ENCODE measurements at regions not wholly inside any gene's neighbourhood (a gene's known extent, or its start where the extent isn't known, plus 50 kb on each side); places are given as distances from the start of the nearest gene placed in this dataset.

- peak; percentile 83 for TF ChIP-seq EP300 (IDR thresholded peaks at IDR 0.05; ENCODE audit: borderline replicate concordance)
- TF ChIP-seq, protein P1, sequence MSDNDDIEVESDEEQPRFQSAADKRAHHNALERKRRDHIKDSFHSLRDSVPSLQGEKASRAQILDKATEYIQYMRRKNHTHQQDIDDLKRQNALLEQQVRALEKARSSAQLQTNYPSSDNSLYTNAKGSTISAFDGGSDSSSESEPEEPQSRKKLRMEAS (IDR thresholded peaks at IDR 0.05), result peak; percentile 35; the same call in 1 of the 2 replicates
- TF ChIP-seq YY1 (IDR thresholded peaks at IDR 0.05; ENCODE audit: low read depth), result peak; percentile 61; the same call in 1 of the 2 replicates
- no peak for TF ChIP-seq ZBTB7A (IDR thresholded peaks at IDR 0.05; ENCODE audit: low read depth)
- no peak for TF ChIP-seq EGR1 (IDR thresholded peaks at IDR 0.05)
- peak; percentile 86 for TF ChIP-seq CEBPB (IDR thresholded peaks at IDR 0.05)
- TF ChIP-seq RAD21 (IDR thresholded peaks at IDR 0.05; ENCODE audit: low read depth), result peak; percentile 37; the same call in 1 of the 2 replicates
- TF ChIP-seq REST (IDR thresholded peaks at IDR 0.05; ENCODE audit: low read depth), result no peak
- TF ChIP-seq TCF12 (IDR thresholded peaks at IDR 0.05; ENCODE audit: low read depth), result peak; percentile 83
Observed at GRCh38 chr1:232529747-232530146, 100.2 kb downstream of the SIPA1L2 start.
